Activated naive CD8-positive, alpha-beta T cell treated with anti-CD3 and anti-CD28 coated beads, Interleukin-2, amount 50 U/mL, for 16 hours (primary cell): ENCODE measurements at regions not wholly inside any gene's neighbourhood (a gene's known extent, or its start where the extent isn't known, plus 50 kb on each side); places are given as distances from the start of the nearest gene placed in this dataset.
"Not testable (repeated sequence)": the region's sequence is repeated elsewhere in the genome, so short reads cannot be mapped to it uniquely, and the experiment has no call there.

ENCODE experiments used
- DNase-seq: peaks from one replicate; pipeline ENCODE4 v3.0.0-alpha.2; 2020; ENCODE audit warnings: low read depth, low spot score

- no peak for DNase-seq
Observed at GRCh38 chr5:110297152-110297670, 429.3 kb downstream of the TMEM232 start.

GRCh38 chr5:110304176-110304575 is 422.3 kb downstream of the TMEM232 start:
- no peak for DNase-seq

DNA sequence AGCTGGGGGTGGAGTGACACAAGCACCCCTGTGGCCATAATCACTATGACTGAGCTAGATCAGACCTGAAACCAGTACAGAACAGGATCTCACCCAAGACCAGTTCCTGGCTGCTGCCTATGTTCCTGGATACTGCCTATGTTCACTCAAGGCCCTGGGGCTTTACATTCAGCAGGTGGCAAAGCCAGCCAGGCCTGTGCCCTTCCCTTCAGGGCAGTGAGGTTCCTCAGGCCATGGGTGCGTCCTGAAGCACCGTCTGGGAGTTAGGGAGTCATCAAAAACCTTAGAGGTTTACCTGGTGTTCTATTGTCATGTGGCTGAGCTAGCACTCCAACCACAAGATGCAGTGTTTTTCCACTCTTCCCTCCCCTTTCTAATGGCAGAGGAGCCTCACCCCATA is 419.8 kb downstream of the TMEM232 start:
- no peak for DNase-seq

DNA sequence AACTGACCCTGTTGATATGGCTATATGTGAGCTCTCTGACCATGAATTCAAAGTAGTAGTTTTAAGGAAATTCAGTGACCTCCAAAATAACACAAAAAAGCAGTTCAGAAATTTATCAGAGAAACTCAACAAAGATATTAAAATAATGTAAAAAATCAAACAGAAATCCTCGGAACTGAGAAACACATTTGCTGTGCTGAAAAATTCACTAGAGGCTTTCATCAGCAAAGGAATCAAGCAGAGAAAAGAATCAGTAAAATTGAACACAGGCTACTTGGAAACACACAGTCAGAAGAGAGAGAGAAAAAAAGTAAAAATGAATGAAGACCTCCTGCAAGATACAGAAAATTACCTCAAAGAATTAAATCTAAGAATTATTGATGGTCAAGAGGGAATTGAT is 417.2 kb downstream of the TMEM232 start:
- no peak for DNase-seq

GRCh38 chr5:110316566-110316965 is 409.9 kb downstream of the TMEM232 start:
- not testable (repeated sequence) for DNase-seq

- DNase-seq: no peak
Observed at GRCh38 chr5:110321117-110321516, 405.4 kb downstream of the TMEM232 start.

GRCh38 chr5:110323357-110323756 is 403.1 kb downstream of the TMEM232 start:
- DNase-seq: no peak

GRCh38 chr5:110323832-110324231 is 402.6 kb downstream of the TMEM232 start:
- no peak for DNase-seq

DNA sequence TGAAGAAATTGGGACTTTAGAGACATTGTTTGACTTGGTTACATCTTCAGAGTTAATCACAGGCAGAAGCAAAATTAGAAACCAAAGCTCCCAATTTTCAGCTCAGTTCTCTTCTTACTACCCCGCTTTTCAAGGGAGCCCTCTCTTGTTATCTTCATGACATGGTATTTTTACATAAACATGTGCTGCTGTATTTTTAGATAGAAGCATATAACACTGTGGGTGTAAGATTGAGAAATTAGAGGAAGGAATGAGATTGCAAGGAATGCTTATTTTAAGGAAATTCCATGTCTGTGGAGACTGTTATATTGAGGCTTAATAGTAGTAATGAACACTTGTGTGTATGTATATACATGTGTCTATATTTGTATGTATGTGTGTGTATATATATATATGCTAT is 401.6 kb downstream of the TMEM232 start:
- DNase-seq: no peak

- DNase-seq: no peak
Observed at GRCh38 chr5:110329955-110330525, 396.4 kb downstream of the TMEM232 start.

GRCh38 chr5:110333384-110333783 is 393.1 kb downstream of the TMEM232 start:
- no peak for DNase-seq

- no peak for DNase-seq
Observed at GRCh38 chr5:110335361-110336066, 391.0 kb downstream of the TMEM232 start.

GRCh38 chr5:110338341-110339083 is 388.0 kb downstream of the TMEM232 start:
- DNase-seq: no peak

DNA sequence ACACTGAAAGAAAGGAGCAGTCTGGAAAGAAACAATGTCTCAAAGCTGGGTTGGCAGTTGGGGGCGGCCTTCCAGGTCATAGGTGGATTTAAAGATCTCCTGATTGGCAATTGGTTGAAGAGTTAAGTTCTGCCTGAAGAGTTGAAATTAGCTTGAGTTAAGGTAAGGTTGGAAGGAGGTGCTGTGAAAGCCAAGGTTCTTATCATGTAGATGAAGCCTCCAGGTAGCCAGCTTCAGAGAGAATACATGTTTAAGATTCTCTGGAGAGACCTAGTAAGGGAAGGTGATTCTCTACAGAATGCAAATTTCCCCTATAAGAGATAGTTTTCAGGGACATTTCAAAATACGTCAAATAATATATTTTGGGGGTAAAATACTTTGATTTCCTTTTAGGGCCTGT is 387.1 kb downstream of the TMEM232 start:
- no peak for DNase-seq

- DNase-seq: no peak
Observed at GRCh38 chr5:110341836-110342235, 384.6 kb downstream of the TMEM232 start.

- DNase-seq: no peak
Observed at GRCh38 chr5:110342683-110343082, 383.8 kb downstream of the TMEM232 start.

GRCh38 chr5:110343616-110344015 is 382.9 kb downstream of the TMEM232 start:
- DNase-seq: no peak

GRCh38 chr5:110345623-110346022 is 380.8 kb downstream of the TMEM232 start:
- DNase-seq: no peak

DNA sequence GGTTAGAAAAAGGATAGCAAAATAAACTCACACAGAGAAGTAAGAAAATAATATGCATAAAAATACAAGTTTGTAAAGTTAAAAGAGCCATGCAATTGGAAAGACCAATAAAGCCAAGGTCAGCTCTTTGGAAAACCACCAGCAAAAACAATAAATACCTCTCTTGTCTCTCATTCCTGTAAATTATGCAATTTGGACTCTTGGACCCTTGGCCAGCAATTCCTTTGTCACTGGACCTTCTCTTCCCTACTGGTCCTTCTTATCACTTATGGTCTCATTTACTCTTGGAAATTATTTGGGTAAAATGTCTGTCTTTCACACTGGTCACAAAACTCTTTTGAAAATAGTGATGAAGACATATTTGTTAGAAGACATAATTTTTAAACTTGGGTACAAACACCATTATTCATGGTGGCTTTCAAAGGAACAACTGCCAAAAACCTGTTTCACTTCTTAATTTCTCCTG is 379.5 kb downstream of the TMEM232 start:
- DNase-seq: no peak

GRCh38 chr5:110347781-110348180 is 378.7 kb downstream of the TMEM232 start:
- no peak for DNase-seq

DNA sequence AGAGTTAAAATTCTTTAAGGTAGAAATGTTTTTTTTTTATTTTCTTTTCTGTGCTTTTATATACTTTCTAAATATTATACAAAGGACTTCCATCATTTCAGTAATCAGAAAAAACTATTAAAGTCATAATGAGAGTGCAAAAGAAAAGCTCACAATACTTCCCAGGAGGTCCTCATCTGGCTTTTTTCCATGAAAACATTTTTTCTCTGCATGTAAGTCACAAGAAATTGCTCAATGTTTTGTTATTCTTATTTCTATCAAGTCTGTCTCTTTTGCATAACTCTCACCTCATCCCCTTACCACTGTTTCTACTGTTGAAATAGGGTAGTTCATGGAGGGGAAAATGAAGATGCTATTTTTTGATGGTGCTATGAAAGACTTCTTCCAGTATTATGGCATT is 375.0 kb downstream of the TMEM232 start:
- no peak for DNase-seq

GRCh38 chr5:110354311-110354710 is 372.2 kb downstream of the TMEM232 start:
- no peak for DNase-seq
